ENCODE measurements at regions not wholly inside any gene's neighbourhood (a gene's known extent, or its start where the extent isn't known, plus 50 kb on each side); places are given as distances from the start of the nearest gene placed in this dataset.
"Not testable (repeated sequence)": the region's sequence is repeated elsewhere in the genome, so short reads cannot be mapped to it uniquely, and the experiment has no call there.

- no peak for DNase-seq
Measured at GRCh38 chr7:91569728-91570457, 305.7 kb downstream of the FZD1 start.

GRCh38 chr7:91570560-91570959, 306.3 kb downstream of the FZD1 start:
- DNase-seq: no peak

- DNase-seq: no peak
Measured at GRCh38 chr7:91571601-91572000, 307.4 kb downstream of the FZD1 start.

- DNase-seq: no peak
Measured at GRCh38 chr7:91573405-91573804, 307.1 kb downstream of the MTERF1 start.

GRCh38 chr7:91576459-91576858, 304.0 kb downstream of the MTERF1 start:
- DNase-seq: not testable (repeated sequence)

GRCh38 chr7:91579837-91580236, 300.7 kb downstream of the MTERF1 start:
- no peak for DNase-seq

GRCh38 chr7:91582799-91583477, 297.6 kb downstream of the MTERF1 start:
- DNase-seq: no peak

GRCh38 chr7:91596287-91596686, 284.2 kb downstream of the MTERF1 start:
- no peak for DNase-seq

GRCh38 chr7:91598791-91599190, 281.7 kb downstream of the MTERF1 start:
- DNase-seq: no peak

GRCh38 chr7:91600112-91600511, 280.4 kb downstream of the MTERF1 start:
- DNase-seq: no peak

- DNase-seq: no peak
Measured at GRCh38 chr7:91603707-91604106, 276.8 kb downstream of the MTERF1 start.

- DNase-seq: no peak
Measured at GRCh38 chr7:91608606-91609005, 271.9 kb downstream of the MTERF1 start.

- no peak for DNase-seq
Measured at GRCh38 chr7:91609525-91609924, 271.0 kb downstream of the MTERF1 start.

- DNase-seq: no peak
Measured at GRCh38 chr7:91614431-91614830, 266.1 kb downstream of the MTERF1 start.

- DNase-seq: no peak
Measured at GRCh38 chr7:91618776-91619765, 261.4 kb downstream of the MTERF1 start.

- DNase-seq: no peak
Measured at GRCh38 chr7:91620827-91621226, 259.7 kb downstream of the MTERF1 start.

GRCh38 chr7:91627324-91627723, 253.2 kb downstream of the MTERF1 start:
- not testable (repeated sequence) for DNase-seq

- no peak for DNase-seq
Measured at GRCh38 chr7:91628742-91629141, 251.8 kb downstream of the MTERF1 start.

GRCh38 chr7:91630581-91631380, 249.7 kb downstream of the MTERF1 start:
- no peak for DNase-seq

- DNase-seq: peak; percentile 7
Measured at GRCh38 chr7:91632234-91632940, 248.1 kb downstream of the MTERF1 start.

- peak; percentile 28 for DNase-seq
Measured at GRCh38 chr7:91633013-91633441, 247.5 kb downstream of the MTERF1 start.

Measured in hematopoietic multipotent progenitor cell treated with erythropoietin and hydrocortisone succinate and interleukin-3 and kit ligand, for 6 days (in vitro differentiated cells).